NCI-H1048 (cell line): ENCODE measurements at regions not wholly inside any gene's neighbourhood (a gene's known extent, or its start where the extent isn't known, plus 50 kb on each side); places are given as distances from the start of the nearest gene placed in this dataset.
"Not testable (repeated sequence)": the region's sequence is repeated elsewhere in the genome, so short reads cannot be mapped to it uniquely, and the experiment has no call there.

ENCODE experiments used
- DNase-seq: peaks from one replicate; lab custom pipeline; 2025; lab: John Stamatoyannopoulos, UW

- DNase-seq = no peak
Measured at GRCh38 chr19:13712767-13713201, 51.5 kb upstream of the MRI1 start.

DNA sequence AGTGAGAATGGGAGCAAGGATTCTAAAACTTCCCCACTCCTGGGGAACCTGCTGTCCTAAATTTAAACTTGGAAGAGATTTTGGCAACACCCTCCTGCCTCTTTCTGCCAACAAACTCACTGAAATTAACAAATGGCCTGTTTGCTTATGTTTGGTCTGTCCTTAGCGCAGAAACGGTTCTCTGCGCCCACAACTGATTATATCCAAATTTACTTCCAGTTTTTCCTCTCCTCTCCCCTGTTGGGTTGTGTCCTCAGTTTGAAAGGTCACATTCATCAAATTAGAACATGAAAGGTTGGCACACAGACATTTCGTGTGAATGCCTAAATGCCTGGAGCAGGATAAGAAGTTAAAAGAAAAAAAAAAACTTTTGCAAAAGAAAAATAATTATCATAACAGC lies 56.4 kb upstream of the MRI1 start:
- DNase-seq = no peak

DNA sequence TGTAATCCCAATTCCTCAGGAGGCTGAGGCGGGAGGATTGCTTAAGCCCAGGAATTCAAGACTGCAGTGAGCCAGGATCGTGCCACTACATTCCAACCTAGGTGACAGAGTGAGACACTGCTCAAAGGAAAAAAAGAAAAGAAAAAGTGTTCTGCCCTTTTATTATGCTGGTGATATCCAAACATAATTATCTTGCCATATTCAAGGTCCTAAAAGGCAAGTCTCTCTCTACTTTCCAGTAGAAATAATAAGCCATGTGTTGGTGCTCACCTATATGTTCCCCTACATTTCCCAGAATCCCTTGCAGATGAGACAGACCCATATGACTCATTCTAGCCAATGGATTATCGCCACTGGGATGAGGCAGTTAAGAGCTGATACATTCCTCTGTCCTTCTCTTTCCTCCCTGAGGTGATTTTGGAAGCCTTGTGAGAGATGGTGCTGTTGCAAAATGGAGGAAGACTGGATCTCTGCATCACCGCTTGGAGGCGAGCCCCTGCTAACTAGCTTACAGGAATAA lies 58.3 kb upstream of the MRI1 start:
- DNase-seq = no peak

GRCh38 chr19:13705201-13705600 lies 59.1 kb upstream of the MRI1 start:
- no peak for DNase-seq

DNA sequence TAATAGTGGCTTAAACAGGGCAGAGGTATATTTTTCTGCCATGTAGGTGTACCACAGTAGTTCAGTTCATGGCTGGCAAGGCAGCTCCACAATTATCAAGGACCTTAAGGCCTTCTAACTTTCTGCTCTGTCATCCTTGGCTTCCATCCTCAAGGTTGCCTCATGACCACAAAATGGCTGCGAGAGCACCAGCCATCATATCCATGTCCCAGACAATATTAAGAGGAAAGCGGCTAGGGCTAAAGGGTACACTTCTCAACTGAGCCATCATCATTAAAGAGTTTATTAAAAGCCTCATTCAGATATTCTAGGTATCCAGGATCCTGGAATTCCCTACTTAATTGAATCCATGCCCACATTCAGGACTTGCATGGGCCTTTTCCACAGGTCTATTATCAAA lies 62.7 kb upstream of the MRI1 start:
- no peak for DNase-seq

DNA sequence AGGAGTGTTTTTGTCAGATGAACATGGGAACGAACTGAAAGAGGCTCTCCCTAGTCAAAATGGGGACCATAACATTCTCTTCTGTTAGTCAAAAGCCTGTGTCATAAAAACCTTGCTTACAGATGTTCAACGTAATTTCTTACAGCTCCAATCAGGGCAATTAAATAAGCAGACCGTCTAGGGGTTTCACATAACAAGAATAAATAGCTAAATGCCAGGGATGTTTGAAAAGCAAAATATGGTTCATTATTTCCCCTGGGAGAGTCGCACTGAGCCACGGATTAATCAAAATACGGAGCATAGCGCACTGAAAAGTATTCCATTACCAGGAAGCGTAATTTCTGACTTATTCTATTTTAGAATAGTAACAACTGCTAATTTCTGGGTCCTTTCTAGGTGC lies 63.7 kb upstream of the MRI1 start:
- no peak for DNase-seq

- no peak for DNase-seq
Measured at GRCh38 chr19:13699786-13700185, 64.5 kb upstream of the MRI1 start.

- no peak for DNase-seq
Measured at GRCh38 chr19:13696839-13697238, 67.5 kb upstream of the MRI1 start.

DNA sequence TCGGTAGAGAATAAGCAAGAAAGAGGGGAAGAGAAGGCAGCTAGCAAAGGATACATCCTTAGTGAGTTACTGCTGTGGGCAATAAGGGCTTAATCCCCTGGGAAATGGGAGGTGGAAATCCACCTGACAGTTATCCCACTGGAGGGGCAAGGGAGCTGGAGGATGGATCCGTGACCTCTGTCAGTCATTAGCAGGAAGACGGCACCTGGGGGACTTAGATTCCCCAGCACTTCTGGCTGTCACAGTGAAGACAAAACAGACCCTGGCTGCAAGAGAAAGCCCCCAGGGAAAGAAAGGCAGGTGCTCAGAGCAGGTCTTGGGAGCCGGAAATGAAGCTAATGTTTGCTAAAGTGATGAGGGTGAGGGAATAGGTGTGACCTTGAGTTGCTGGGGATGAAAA lies 70.4 kb upstream of the MRI1 start:
- DNase-seq = no peak

DNA sequence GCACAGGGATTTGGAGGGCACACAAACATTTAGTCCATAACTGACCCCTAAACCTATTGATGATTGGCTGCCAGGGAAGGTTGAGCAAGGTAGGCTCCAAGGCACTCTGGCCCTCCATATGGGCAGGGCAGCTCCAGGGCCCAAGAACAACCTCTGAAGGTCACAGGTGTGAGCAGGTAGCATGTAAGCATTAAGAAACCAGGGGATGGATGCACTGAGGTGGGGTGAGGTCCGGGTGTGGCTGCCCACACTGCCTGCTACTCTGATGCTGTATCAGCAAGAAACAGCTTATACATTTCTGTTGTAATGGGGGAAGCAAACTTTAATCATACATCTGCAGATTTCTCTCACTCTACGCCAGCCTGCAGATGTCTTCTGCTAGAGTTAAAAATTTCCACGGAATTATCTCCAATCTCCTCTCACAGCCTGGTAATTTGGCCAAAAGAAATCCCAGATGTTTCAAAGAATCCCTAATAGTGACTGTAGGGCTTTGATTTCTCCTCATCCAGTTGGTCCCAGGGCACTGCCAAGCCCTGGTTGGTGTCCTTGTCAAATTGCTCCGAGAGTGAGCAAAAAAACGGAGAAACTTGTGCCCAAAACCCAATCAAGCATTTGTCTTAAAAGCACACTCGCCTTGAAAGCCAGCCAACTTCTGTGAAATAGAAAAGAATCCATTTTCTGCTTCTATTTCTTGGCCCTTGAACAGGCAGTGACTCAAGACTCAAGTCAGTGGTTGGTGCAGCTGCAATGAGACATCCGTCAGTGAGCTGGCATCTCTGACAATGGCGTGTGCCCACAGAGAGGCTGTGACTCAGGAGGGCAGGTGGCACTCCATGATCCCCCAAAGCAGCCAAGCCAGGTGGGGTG lies 72.5 kb upstream of the MRI1 start:
- no peak for DNase-seq

DNA sequence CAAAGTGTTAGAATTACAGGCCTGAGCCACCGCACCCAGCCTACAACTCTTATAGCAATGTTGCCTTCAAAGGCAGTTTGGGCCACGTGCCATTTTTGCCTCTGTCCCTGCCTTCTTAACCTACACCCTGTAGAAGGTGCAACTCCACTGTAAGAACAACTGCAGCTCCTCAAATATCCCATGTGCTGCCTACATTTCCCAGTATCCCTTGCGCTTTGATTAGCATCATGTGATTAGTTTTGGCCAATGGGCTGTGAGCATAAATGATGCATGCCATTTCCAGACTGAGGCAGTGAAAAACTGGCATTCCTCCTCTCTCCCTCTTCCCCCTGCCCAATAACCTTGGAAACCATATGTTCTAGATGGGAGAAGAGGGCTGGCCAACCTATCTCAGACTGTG lies 75.2 kb upstream of the MRI1 start:
- DNase-seq = no peak

- no peak for DNase-seq
Measured at GRCh38 chr19:13684021-13684420, 80.3 kb upstream of the MRI1 start.

DNA sequence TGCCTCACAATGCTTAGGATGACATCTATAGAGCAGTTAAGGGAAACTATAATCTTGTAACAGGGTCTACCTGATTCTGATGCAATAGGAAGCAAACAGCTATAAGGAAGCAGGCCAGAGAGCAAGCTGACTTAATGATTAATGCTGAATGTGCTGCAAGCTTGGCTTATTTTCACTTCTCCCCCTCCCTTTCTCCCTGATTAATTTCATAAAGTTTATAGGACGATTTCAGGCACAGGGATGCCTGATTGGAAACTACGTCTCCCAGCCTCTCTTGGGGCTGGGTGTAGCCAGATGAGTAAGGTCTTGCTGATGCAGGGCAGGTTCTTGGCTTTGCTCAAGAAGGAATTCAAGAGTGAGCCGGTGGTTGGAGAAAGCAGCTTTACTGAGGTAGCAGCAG lies 82.8 kb upstream of the MRI1 start:
- DNase-seq = no peak

GRCh38 chr19:13680708-13681360 lies 83.5 kb upstream of the MRI1 start:
- not testable (repeated sequence) for DNase-seq

DNA sequence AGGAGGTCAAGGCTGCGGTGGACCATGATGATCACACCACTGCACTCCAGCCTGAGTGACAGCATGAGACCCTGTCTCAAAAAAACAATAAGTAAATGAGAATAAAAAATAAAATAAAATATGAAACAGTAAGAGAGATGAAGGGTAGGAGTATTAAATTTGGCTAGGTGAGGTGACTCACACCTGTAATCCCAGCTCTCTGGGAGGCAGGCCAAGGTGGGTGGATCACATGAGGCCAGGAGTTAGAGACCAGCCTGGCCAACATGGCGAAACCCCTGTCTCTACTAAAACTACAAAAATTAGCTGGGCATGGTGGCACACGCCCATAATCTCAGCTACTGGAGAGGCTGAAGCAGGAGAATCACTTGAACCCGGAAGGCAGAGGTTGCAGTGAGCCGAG lies 87.4 kb upstream of the MRI1 start:
- not testable (repeated sequence) for DNase-seq

GRCh38 chr19:13672480-13673175 lies 91.7 kb upstream of the MRI1 start:
- DNase-seq = not testable (repeated sequence)

GRCh38 chr19:13670846-13671245 lies 93.5 kb upstream of the MRI1 start:
- no peak for DNase-seq

DNA sequence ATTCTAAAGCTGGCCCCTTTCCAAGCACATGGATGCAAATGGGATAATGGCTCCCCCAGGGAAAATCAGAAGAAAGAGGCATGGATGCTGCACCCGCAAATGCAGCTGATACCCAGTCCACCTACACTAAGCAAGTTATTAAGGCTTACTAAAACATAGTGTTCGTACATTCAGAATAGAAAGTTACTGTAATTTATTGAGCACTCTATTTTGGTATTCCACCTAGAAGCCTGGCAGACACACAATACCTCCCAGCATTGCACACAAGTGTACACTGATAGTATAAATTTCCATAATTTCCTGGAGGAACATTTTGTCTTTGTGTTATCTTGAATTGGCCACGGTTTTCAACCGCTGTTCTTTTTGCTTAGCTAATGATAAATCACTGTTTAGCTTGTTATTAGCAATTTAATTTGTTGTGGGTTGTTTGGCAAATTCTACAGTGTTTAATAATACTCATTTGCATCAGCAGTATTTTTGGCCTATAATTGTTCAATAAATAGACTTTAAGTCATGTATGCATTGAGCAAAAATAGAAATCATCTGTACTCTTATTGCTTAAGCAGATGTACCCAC lies 94.5 kb upstream of the MRI1 start:
- DNase-seq = no peak

DNA sequence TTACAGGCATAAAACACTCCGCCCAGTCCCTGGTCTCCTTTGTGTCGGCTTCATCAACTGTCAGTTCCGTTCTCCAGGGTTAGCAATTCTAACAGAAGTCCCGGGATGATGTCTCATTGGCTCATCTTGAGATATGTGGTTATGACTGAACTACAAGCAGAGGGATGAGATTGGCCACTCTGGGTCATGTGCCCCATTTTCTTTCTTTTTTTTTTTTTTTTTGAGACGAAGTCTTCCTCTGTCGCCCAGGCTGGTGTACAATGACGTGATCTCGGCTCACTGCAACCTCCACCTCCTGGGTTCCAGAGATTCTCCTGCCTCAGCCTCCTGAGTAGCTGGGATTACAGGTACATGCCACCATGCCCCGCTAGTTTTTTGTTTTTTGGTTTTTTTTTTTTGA lies 95.4 kb upstream of the MRI1 start:
- DNase-seq = no peak

DNA sequence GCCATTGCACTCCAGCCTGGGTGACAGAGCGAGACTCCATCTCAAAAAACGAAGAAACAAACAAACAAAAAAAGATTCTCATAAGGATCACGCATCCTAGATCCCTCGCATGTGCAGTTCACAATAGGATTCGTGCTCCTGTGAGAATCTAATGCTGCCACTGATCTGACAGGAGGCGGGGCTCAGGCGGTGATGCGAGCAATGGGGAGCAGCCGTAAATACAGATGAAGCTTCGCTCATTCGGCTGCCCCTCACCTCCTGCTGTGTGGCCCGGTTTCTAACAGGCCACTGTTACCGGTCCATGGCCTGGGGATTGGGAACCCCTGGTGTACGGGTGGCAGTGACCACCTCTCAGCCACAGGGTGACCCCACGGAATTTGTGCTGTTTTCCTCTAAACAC lies 98.2 kb upstream of the MRI1 start:
- DNase-seq = no peak

- no peak for DNase-seq
Measured at GRCh38 chr19:13665125-13665905, 99.0 kb upstream of the MRI1 start.
